Suppressor macrophage (primary cell): ENCODE measurements at regions not wholly inside any gene's neighbourhood (a gene's known extent, or its start where the extent isn't known, plus 50 kb on each side); places are given as distances from the start of the nearest gene placed in this dataset.

Experiments used
- DNase-seq, 4 experiments: peaks; one replicate each; pipeline ENCODE4 v3.0.0-alpha.2; 2020 to 2022

- DNase-seq, result no peak
These were observed 227.4 kb downstream of the SLC7A11 start for GRCh38 chr4:138014590-138015288.

GRCh38 chr4:138013625-138014024 is 228.5 kb downstream of the SLC7A11 start:
- no peak for DNase-seq

DNA sequence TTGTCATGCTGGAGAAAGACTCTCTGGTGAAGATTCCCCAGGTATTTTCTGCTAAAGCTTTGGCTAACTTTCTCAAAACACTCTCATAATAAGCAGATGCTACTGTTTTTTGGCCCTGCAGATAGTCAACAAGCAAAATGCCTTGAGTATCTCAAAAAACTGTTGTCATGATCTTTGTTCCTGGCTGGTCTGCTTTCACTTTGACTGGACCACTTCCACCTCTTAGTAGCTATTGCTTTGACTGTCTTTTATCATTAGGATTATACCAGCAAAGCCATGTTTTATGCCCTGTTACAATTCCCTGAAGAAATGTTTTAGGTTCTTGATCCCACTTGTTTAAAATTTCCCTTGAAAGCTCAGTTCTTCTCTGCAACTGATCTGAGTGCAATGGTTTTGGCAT is 231.5 kb downstream of the SLC7A11 start:
- no peak for DNase-seq

- DNase-seq, result peak in 1 of 4 experiments; percentile 3
These were observed 234.6 kb downstream of the SLC7A11 start for GRCh38 chr4:138007572-138007971.

DNA sequence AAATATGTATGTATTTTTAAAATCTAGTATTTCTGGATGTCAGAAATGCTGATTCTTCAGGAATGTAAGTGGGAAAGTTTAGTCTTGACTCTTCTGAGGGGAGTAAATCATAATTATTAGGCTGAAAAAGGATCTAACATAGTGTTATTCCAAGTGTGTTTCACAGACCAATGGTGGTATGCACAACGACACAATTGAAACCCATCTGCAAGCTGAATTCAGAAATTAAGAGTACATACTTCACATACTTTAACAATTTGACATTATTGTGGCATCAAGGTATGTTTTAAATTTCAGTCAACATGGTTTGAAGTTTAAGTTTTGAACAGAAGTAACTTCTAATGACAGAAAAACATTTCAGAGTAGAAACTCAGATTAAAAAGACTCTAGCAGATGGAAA is 236.7 kb downstream of the SLC7A11 start:
- no peak for DNase-seq

GRCh38 chr4:138003248-138003647 is 238.9 kb downstream of the SLC7A11 start:
- no peak for DNase-seq

GRCh38 chr4:137998666-137999429 is 243.3 kb downstream of the SLC7A11 start:
- no peak for DNase-seq

DNA sequence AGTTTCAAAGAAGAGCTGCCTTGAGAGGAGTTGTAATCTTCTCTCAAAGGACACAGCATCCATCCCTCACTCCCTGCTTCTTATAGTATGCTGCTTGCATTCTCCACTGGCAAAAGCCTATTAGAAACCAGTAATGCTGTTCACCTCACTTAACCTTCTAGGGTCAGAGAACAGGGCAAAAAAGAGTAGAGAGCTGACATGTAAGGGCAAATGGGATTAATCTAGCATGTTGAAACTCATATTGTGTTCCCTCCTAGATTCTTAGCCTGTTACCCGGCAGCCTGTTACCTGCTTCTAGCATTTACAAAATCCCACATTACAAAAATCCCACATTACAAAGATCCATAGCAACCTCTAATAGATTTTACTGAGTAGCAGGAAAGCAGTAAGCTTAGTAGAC is 244.7 kb downstream of the SLC7A11 start:
- DNase-seq, result no peak

GRCh38 chr4:137994853-137995252 is 247.3 kb downstream of the SLC7A11 start:
- DNase-seq, result no peak

- no peak for DNase-seq
These were observed 248.9 kb downstream of the SLC7A11 start for GRCh38 chr4:137993232-137993631.

GRCh38 chr4:137981277-137981676 is 260.9 kb downstream of the SLC7A11 start:
- no peak for DNase-seq

GRCh38 chr4:137980641-137981040 is 261.5 kb downstream of the SLC7A11 start:
- no peak for DNase-seq

GRCh38 chr4:137979938-137980337 is 262.2 kb downstream of the SLC7A11 start:
- no peak for DNase-seq

GRCh38 chr4:137968956-137969678 is 273.0 kb downstream of the SLC7A11 start:
- no peak for DNase-seq

DNA sequence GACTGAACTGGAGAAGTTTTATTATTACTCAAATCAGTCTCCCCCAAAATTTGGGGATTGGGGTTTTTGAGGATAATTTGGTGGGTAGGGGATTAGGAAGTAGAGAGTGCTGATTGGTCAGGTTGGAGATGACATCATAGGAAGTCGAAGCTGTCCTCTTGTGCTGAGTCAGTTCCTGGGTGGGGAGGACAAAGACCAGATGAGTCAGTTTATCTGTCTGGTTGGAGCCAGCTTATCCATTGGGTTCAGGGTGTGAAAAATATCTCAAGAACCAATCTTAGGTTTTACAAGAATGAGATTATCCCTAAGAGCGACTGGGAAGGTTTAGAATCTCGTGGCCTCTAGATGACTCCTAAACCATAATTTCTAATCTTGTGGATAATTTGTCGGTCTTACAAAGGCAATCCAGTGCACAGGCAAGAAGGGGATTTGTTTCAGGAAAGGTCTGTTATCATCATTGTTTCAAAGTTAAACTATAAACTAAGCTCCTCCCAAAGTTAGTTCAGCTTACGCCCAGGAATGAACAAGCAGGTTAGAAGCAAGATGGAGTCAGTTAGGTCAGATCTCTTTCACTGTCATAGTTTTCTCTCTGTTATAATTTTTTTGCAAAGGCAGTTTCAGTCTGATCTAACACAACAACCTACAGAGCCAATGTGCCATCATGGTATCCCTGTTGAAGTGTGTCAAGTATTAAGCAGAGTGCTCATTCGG is 274.5 kb downstream of the SLC7A11 start:
- no peak for DNase-seq

- no peak for DNase-seq
These were observed 275.6 kb downstream of the SLC7A11 start for GRCh38 chr4:137966504-137966903.

DNA sequence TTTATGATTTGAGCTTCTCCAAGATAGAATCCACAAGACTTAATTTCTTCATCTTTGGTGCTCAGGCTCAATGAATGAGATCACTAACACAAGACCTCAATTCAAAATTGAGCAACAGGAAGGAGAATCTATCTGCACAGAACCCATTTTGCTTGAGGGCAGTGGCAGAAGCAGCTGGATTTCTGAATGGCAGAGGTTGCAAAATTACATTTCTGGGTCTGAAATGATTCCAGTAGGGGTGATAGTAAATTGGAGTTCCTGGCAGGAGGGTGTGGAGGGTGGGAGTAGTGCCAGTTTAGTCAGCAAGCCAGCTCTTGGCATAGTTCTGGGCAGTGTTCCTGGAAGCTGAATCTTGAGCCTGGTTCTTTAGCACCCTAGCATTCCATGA is 281.1 kb downstream of the SLC7A11 start:
- DNase-seq, result peak in 2 of 4 experiments; percentile 2 to 9

DNA sequence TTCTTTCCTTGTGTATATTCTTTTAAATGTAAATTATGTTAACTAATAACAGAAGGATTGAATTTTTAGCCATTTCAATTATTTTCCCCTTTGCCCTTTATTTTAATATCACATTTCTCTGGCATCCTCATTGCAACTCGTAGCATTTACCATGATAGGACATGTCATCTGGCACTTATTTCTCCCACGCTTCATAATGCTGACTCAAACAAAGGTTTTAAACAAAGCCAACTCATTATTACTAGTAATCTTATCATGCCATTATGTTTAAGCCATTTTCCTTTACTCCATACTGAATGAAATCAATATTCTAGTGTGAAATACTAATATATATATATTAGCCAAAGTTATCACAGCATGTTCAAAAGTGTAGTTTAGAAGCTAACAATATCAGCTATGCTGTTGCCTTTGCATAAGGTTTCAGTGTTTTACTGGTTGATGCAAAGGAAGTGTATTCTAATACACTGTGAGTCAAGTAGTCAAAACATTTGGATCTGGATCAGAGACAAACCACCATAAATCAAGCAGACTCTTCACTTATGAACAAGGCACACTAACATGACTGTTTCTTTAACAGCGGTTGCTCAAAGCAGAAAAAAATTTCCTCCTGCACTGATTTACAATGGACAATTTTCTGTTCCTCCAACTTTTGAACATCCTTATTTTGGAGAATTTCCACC is 281.6 kb downstream of the SLC7A11 start:
- DNase-seq, result no peak

DNA sequence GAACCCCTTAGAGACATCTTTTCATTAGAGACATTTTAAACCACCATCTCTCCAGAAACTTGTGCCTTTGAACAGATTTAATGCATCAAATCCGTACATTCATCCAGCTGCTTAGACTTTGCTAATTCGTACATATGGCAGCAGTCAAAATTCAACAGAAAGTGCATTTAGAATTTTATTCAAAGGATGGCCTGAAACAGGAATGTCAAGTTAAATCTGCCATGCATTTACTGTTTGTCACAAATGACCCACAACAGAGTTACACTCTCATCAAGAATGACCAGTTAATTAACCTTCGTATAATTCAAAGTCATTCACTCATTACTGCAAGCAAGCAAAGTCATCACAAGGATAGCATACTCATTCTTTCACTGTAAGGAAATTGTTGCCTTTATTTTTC is 284.3 kb downstream of the SLC7A11 start:
- no peak for DNase-seq

DNA sequence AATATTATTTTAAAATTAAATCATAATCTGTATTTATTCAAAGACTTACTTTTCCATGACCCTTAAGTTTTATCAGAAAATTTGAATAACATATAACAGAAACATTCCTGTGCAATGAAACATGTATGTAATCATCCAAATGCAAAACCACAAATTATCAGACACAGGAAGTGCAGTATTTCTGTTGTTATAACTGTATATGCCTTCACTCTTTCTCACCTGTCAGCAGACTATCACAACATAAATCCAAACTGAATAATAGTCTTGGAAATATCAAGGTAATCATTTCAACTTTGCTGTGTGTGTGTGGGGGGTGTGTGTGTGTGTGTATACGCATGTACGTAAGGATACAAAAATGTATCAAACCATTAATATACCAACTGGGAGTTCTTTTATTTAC is 285.9 kb downstream of the SLC7A11 start:
- no peak for DNase-seq

DNA sequence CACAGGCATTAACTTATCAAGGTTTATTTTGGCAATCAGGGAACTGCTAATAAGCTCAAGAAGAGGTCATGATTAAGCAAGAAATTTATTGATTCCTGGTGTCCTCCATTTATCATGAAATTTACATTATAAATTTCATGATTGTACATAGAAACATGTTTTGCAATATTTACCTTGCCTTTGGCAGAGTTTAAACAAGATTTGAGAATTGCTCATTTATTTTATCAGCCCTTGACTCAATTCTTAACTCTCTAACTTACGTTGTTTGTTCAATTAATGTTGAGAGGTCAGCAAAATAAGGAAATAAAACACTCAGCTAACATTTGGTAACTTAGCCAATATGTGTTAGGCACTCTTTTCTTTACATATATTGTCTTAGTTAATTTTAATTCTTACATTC is 286.6 kb downstream of the SLC7A11 start:
- DNase-seq, result no peak

GRCh38 chr4:137952116-137952515 is 290.0 kb downstream of the SLC7A11 start:
- no peak for DNase-seq
